ENCODE measurements at regions not wholly inside any gene's neighbourhood (a gene's known extent, or its start where the extent isn't known, plus 50 kb on each side); places are given as distances from the start of the nearest gene placed in this dataset.
"Not testable (repeated sequence)": the region's sequence is repeated elsewhere in the genome, so short reads cannot be mapped to it uniquely, and the experiment has no call there.

DNA sequence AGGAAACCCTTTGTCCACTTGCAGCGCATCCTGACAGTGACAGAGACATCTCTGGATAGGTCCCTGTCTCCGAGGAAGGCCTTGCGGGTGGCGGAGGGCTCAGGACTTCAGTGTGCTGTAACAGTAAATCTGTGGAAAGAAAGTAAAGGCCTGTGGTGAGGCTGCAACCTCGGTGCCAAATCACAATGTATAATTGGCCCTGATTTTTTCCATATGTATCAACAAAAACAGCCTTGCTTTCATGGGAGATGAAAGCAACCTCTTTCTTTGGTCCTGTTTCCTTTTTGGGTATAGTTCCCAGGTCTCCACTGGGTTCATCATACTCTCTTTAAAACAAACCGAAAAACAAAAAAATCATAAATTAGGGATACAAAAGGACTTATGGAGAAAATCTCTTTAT is 110.9 kb upstream of the BMPER start:
- H4K20me1 ChIP-seq (ENCODE audit: insufficient read depth, low read length), result no peaks in the 10 kb centered on the region
- H3K27me3 ChIP-seq (ENCODE audit: insufficient read depth, low read length), result no peaks in the 10 kb centered on the region
- Mint-ChIP-seq H3K4me1 (ENCODE audit: low read depth, unreplicated experiment) (peaks cover 3% of the 10 kb centered on the region), H3K27ac (ENCODE audit: unreplicated experiment) (no peak overlapping the region), H3K36me3 (ENCODE audit: low read depth, unreplicated experiment) (no peaks in the 10 kb centered on the region), H3K4me3 (ENCODE audit: unreplicated experiment) (no peak overlapping the region), H3K27me3 (ENCODE audit: low read depth, unreplicated experiment) (no peaks in the 10 kb centered on the region), H3K9me3 (ENCODE audit: unreplicated experiment) (no peaks in the 10 kb centered on the region)
- no peak overlapping the region for H3K4me2 ChIP-seq (ENCODE audit: low read length)
- no peak overlapping the region for H3K4me3 ChIP-seq (ENCODE audit: insufficient read depth, low read depth, low read length)
- no peaks in the 10 kb centered on the region for H3K79me2 ChIP-seq (ENCODE audit: insufficient read depth, low read length)
- no peak overlapping the region for H2AFZ ChIP-seq (ENCODE audit: low read depth, low read length)
- H3K4me1 ChIP-seq (ENCODE audit: insufficient read depth, low read length), result no peaks in the 10 kb centered on the region
- H3K9me3 ChIP-seq (ENCODE audit: insufficient read depth, low read depth, low read length), result no peaks in the 10 kb centered on the region
- FAIRE-seq, result no peak
- H3K36me3 ChIP-seq (ENCODE audit: insufficient read depth, low read length), result no peaks in the 10 kb centered on the region
- H3K9ac ChIP-seq (ENCODE audit: low read length), result no peak overlapping the region
- no peak for TF ChIP-seq EZH2 (IDR thresholded peaks at IDR 0.05; ENCODE audit: insufficient read depth, low read length)
- TF ChIP-seq, protein P1, sequence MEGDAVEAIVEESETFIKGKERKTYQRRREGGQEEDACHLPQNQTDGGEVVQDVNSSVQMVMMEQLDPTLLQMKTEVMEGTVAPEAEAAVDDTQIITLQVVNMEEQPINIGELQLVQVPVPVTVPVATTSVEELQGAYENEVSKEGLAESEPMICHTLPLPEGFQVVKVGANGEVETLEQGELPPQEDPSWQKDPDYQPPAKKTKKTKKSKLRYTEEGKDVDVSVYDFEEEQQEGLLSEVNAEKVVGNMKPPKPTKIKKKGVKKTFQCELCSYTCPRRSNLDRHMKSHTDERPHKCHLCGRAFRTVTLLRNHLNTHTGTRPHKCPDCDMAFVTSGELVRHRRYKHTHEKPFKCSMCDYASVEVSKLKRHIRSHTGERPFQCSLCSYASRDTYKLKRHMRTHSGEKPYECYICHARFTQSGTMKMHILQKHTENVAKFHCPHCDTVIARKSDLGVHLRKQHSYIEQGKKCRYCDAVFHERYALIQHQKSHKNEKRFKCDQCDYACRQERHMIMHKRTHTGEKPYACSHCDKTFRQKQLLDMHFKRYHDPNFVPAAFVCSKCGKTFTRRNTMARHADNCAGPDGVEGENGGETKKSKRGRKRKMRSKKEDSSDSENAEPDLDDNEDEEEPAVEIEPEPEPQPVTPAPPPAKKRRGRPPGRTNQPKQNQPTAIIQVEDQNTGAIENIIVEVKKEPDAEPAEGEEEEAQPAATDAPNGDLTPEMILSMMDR (IDR thresholded peaks at IDR 0.05; ENCODE audit: insufficient read depth, low read depth, low read length), result no peak
- no peak for DNase-seq (ENCODE audit: low read depth)
- H3K27ac ChIP-seq (ENCODE audit: low read depth, low read length), result no peak overlapping the region

DNA sequence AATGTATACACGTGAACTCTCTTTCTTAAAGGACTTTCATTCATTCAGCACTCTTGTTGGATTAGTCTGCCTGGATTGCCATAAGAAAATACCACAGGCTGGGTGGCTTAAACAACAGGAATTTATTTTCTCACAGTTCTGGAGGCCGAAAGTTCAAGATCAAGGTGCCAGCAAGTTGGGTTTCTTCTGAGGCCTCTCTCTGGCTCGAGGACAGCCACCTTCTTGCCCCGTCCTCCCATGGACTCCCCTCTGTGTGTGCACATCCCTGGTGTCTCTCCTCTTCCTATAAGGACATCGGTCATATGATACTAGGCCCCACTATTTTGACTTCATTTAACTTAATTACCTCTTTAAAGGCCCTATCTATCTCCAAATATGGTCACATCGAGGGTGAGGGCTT is 110.4 kb upstream of the BMPER start:
- no peaks in the 10 kb centered on the region for H3K27me3 Mint-ChIP-seq (ENCODE audit: low read depth, unreplicated experiment)
- H3K4me2 ChIP-seq (ENCODE audit: low read length), result no peak overlapping the region
- H3K9me3 Mint-ChIP-seq (ENCODE audit: unreplicated experiment), result no peaks in the 10 kb centered on the region
- no peak overlapping the region for H3K4me3 Mint-ChIP-seq (ENCODE audit: unreplicated experiment)
- H3K79me2 ChIP-seq (ENCODE audit: insufficient read depth, low read length), result no peaks in the 10 kb centered on the region
- H3K9me3 ChIP-seq (ENCODE audit: insufficient read depth, low read depth, low read length), result no peaks in the 10 kb centered on the region
- H3K4me1 ChIP-seq (ENCODE audit: insufficient read depth, low read length), result no peaks in the 10 kb centered on the region
- H3K27ac ChIP-seq (ENCODE audit: low read depth, low read length), result no peak overlapping the region
- H3K36me3 ChIP-seq (ENCODE audit: insufficient read depth, low read length), result no peaks in the 10 kb centered on the region
- no peak for TF ChIP-seq EZH2 (IDR thresholded peaks at IDR 0.05; ENCODE audit: insufficient read depth, low read length)
- TF ChIP-seq, protein P1 (IDR thresholded peaks at IDR 0.05; ENCODE audit: insufficient read depth, low read depth, low read length), result no peak
- H4K20me1 ChIP-seq (ENCODE audit: insufficient read depth, low read length), result no peaks in the 10 kb centered on the region
- no peak overlapping the region for H3K4me3 ChIP-seq (ENCODE audit: insufficient read depth, low read depth, low read length)
- H2AFZ ChIP-seq (ENCODE audit: low read depth, low read length), result no peak overlapping the region
- DNase-seq (ENCODE audit: low read depth), result no peak
- H3K4me1 Mint-ChIP-seq (ENCODE audit: low read depth, unreplicated experiment), result no peaks in the 10 kb centered on the region
- H3K36me3 Mint-ChIP-seq (ENCODE audit: low read depth, unreplicated experiment), result no peaks in the 10 kb centered on the region
- H3K27me3 ChIP-seq (ENCODE audit: insufficient read depth, low read length), result no peaks in the 10 kb centered on the region
- FAIRE-seq, result no peak
- no peak overlapping the region for H3K9ac ChIP-seq (ENCODE audit: low read length)
- H3K27ac Mint-ChIP-seq (ENCODE audit: unreplicated experiment), result no peak overlapping the region

DNA sequence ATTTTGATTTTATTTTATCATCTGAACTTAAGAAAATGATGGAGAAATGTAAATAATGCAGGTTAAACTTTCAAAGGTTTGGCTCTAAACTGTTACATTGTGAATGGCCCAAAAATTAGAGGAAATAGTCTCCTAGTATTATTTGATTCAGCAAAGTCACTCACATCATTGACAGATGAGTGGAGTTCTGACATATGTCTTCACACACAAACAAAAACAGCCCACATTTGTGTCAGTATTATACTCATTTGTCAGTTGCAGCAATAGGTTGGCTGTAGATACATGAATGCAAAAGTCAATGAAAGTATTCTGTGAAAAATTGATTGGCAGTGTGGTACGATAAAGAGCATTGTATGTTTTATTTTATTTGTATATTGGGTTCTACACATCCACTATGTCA is 108.8 kb upstream of the BMPER start:
- no peak for FAIRE-seq
- no peak overlapping the region for H3K27ac Mint-ChIP-seq (ENCODE audit: unreplicated experiment)
- no peaks in the 10 kb centered on the region for H3K79me2 ChIP-seq (ENCODE audit: insufficient read depth, low read length)

DNA sequence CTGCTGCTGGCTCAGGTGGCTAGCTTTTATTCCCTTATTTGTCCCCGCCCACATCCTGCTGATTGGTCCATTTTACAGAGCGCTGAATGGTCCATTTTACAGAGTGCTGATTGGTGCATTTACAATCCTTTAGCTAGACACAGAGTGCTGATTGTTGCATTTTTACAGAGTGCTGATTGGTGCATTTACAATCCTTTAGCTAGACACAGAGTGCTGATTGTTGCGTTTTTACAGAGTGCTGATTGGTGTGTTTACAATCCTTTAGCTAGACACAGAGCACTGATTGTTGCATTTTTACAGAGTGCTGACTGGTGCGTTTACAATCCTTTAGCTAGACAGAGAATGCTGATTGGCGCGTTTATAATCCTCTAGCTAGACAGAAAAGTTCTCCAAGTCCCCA is 107.8 kb upstream of the BMPER start:
- H3K4me2 ChIP-seq (ENCODE audit: low read length); FAIRE-seq; H3K4me3 ChIP-seq (ENCODE audit: insufficient read depth, low read depth, low read length); H2AFZ ChIP-seq (ENCODE audit: low read depth, low read length); H3K9me3 ChIP-seq (ENCODE audit: insufficient read depth, low read depth, low read length); H3K9me3 Mint-ChIP-seq (ENCODE audit: unreplicated experiment); H3K9ac ChIP-seq (ENCODE audit: low read length); H3K79me2 ChIP-seq (ENCODE audit: insufficient read depth, low read length); H3K27ac ChIP-seq (ENCODE audit: low read depth, low read length); H3K27ac Mint-ChIP-seq (ENCODE audit: unreplicated experiment); H3K36me3 Mint-ChIP-seq (ENCODE audit: low read depth, unreplicated experiment); H3K27me3 Mint-ChIP-seq (ENCODE audit: low read depth, unreplicated experiment); H3K27me3 ChIP-seq (ENCODE audit: insufficient read depth, low read length); H3K4me1 Mint-ChIP-seq (ENCODE audit: low read depth, unreplicated experiment); H3K4me1 ChIP-seq (ENCODE audit: insufficient read depth, low read length); H3K4me3 Mint-ChIP-seq (ENCODE audit: unreplicated experiment); DNase-seq (ENCODE audit: low read depth); H4K20me1 ChIP-seq (ENCODE audit: insufficient read depth, low read length); H3K36me3 ChIP-seq (ENCODE audit: insufficient read depth, low read length): not testable (repeated sequence)

More for the DNA sequence above, 108.8 kb upstream of the BMPER start:
- no peaks in the 10 kb centered on the region for H3K9me3 ChIP-seq (ENCODE audit: insufficient read depth, low read depth, low read length)
- H3K4me3 ChIP-seq (ENCODE audit: insufficient read depth, low read depth, low read length), result no peak overlapping the region
- no peak overlapping the region for H3K4me2 ChIP-seq (ENCODE audit: low read length)
- Mint-ChIP-seq H3K4me1 (ENCODE audit: low read depth, unreplicated experiment) (no peaks in the 10 kb centered on the region), H3K27me3 (ENCODE audit: low read depth, unreplicated experiment) (no peaks in the 10 kb centered on the region), H3K9me3 (ENCODE audit: unreplicated experiment) (no peaks in the 10 kb centered on the region), H3K36me3 (ENCODE audit: low read depth, unreplicated experiment) (no peaks in the 10 kb centered on the region), H3K4me3 (ENCODE audit: unreplicated experiment) (no peak overlapping the region)
- TF ChIP-seq, protein P1 (IDR thresholded peaks at IDR 0.05; ENCODE audit: insufficient read depth, low read depth, low read length), result no peak
- no peak for TF ChIP-seq EZH2 (IDR thresholded peaks at IDR 0.05; ENCODE audit: insufficient read depth, low read length)
- H4K20me1 ChIP-seq (ENCODE audit: insufficient read depth, low read length), result no peaks in the 10 kb centered on the region
- H3K27me3 ChIP-seq (ENCODE audit: insufficient read depth, low read length), result no peaks in the 10 kb centered on the region
- H3K9ac ChIP-seq (ENCODE audit: low read length), result no peak overlapping the region
- no peak overlapping the region for H3K27ac ChIP-seq (ENCODE audit: low read depth, low read length)
- no peaks in the 10 kb centered on the region for H3K4me1 ChIP-seq (ENCODE audit: insufficient read depth, low read length)
- H2AFZ ChIP-seq (ENCODE audit: low read depth, low read length), result no peak overlapping the region
- no peak for DNase-seq (ENCODE audit: low read depth)
- H3K36me3 ChIP-seq (ENCODE audit: insufficient read depth, low read length), result no peaks in the 10 kb centered on the region
